ENCODE measurements at regions not wholly inside any gene's neighbourhood (a gene's known extent, or its start where the extent isn't known, plus 50 kb on each side); places are given as distances from the start of the nearest gene placed in this dataset.

DNA sequence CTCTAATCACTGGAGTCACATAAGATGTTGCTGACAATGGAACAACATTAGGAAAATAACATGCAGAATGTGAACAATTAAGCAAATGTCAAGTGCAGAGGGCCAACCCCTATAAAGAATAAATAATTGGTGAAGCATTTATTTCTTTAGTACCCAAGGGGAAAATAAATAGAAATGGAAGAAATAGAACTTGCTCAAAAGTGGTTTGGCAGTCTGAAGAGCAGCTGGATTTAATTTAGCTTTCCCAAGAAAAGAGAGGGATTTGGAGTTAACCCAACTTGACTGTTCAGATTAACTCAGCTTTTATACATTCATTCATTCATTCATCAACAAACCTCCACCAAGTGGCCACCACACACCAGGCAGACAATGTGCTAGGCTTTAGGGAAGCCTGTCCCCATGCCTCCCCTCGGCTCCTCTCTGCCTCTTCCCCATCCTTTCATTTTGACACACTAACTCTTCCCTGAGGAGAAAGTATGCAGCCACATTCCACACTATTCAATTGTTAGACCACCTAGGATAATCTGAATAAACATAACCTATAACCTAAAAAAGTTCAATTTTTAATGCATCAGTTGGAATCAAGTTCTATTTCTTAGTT is 295.5 kb downstream of the AHR start:
- Histone ChIP-seq H3K9me3 (no peaks in the 10 kb centered on the region), H3K36me3 (no peaks in the 10 kb centered on the region), H3K27me3 (no peaks in the 10 kb centered on the region), H3K4me1 (no peaks in the 10 kb centered on the region), H3K4me3 (no peak overlapping the region), H3K27ac (no peak overlapping the region)
- DNase-seq (no peak), ATAC-seq (no peak)
- intact Hi-C loops (cut with DNase I) = no loop called here
- TF ChIP-seq, protein P1, sequence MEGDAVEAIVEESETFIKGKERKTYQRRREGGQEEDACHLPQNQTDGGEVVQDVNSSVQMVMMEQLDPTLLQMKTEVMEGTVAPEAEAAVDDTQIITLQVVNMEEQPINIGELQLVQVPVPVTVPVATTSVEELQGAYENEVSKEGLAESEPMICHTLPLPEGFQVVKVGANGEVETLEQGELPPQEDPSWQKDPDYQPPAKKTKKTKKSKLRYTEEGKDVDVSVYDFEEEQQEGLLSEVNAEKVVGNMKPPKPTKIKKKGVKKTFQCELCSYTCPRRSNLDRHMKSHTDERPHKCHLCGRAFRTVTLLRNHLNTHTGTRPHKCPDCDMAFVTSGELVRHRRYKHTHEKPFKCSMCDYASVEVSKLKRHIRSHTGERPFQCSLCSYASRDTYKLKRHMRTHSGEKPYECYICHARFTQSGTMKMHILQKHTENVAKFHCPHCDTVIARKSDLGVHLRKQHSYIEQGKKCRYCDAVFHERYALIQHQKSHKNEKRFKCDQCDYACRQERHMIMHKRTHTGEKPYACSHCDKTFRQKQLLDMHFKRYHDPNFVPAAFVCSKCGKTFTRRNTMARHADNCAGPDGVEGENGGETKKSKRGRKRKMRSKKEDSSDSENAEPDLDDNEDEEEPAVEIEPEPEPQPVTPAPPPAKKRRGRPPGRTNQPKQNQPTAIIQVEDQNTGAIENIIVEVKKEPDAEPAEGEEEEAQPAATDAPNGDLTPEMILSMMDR (IDR thresholded peaks at IDR 0.05) = no peak

DNA sequence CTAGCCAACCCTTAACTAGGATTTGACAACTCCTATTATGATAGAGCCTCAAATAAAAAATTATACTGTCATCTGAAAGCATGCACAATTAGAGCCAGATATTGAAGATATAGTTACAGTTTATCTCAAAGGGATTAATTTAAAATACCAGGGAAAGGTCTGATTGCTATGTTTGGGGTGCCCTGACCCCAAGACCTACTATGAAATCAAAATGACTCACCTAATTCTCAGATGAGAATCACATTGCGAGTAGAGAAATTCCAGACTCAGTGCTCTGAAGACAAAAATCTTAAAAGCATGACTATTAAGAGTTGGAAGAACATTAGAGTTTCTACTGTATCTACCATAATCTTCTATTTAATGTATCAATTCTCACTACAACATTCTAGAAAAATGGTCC is 297.1 kb downstream of the AHR start:
- TF ChIP-seq, protein P1 (IDR thresholded peaks at IDR 0.05) = no peak
- intact Hi-C loops (cut with DNase I) = no loop called here
- DNase-seq = no peak
- Histone ChIP-seq H3K4me3 (no peak overlapping the region), H3K4me1 (no peaks in the 10 kb centered on the region), H3K27me3 (no peaks in the 10 kb centered on the region), H3K36me3 (no peaks in the 10 kb centered on the region), H3K27ac (no peak overlapping the region), H3K9me3 (no peaks in the 10 kb centered on the region)
- no peak for ATAC-seq

DNA sequence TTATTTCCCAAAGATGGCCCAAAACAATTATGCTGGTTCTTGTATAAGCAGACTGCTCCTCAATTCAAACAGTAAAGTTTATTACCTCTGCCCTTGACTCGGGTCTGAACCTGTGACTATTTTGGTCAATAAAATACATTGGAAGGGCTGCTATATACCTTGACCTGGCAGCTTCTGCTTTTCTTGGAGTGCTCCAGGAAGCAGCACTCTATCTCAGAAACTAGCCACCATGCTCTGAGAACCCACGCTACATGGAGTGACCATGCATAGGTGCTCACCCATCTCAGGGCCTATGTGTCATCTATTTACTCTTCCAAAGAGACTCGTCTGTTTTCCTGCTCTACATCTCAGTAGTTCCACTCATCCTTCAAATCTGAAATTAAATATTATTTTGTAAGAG is 299.9 kb downstream of the AHR start:
- Histone ChIP-seq H3K36me3 (no peaks in the 10 kb centered on the region), H3K4me3 (no peak overlapping the region), H3K9me3 (peaks cover 0 to 2% of the 10 kb centered on the region in 2 donors), H3K27me3 (no peaks in the 10 kb centered on the region), H3K4me1 (no peaks in the 10 kb centered on the region), H3K27ac (no peak overlapping the region)
- DNase-seq (no peak), ATAC-seq (no peak)
- TF ChIP-seq, protein P1 (IDR thresholded peaks at IDR 0.05) = no peak
- intact Hi-C loops (cut with DNase I) = no loop called here

DNA sequence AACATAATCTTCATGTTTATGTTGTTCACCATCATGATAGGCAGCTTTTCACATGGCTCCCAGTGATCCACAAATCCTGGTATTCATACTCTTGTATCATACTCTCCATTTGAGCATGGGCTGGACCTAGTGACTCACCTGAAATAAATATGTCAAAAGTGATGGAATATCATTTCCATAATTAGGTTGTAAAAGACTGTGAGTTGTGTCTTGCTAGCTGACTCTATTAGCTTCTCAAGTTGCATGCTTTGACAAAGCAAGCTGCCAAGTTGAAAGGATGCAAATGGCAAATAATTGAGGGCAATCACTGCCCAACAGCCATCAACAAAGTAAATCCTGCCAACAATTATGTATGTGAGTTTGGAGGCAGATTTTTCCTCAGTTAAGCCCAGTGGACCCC is 300.4 kb downstream of the AHR start:
- TF ChIP-seq, protein P1 (IDR thresholded peaks at IDR 0.05) = no peak
- Histone ChIP-seq H3K27ac (no peak overlapping the region), H3K4me3 (no peak overlapping the region), H3K9me3 (peaks cover 0 to 4% of the 10 kb centered on the region in 2 donors), H3K36me3 (no peaks in the 10 kb centered on the region), H3K27me3 (no peaks in the 10 kb centered on the region), H3K4me1 (no peaks in the 10 kb centered on the region)
- DNase-seq (no peak), ATAC-seq (no peak)
- intact Hi-C loops (cut with DNase I) = no loop called here

DNA sequence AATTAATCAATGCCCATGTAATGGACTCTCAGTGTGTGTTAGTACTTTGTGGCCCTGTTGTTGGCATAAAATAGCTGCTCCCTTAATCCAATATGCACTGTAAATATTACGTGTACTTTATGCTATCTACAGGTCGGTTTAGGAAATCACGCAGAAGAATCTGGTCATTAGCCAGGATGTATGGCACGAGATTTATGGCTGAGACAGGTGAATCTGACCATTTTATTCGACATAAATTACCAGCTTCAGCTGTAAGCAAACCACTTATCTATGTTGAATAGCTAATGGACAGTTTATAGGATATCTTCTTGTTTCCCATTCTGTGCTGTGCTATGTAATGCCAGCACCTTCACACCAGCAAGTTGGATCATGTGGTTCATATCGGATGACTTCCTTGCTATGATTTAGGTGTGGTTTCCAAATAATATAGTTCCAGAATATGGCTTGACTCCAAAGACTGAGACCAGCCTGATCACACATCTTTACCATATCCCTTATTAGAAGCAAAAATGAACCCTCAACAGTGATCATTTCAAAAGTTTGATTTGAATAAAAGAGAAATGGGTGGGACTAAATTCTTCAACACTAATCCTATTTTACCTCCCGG is 301.4 kb downstream of the AHR start:
- peaks cover 0 to 8% of the 10 kb centered on the region in 2 donors for H3K9me3 ChIP-seq
- TF ChIP-seq, protein P1 (IDR thresholded peaks at IDR 0.05) = no peak
- H3K36me3 ChIP-seq = no peaks in the 10 kb centered on the region
- H3K4me1 ChIP-seq = no peaks in the 10 kb centered on the region
- intact Hi-C loops (cut with DNase I) = no loop called here
- H3K27ac ChIP-seq = no peak overlapping the region
- ATAC-seq (no peak), DNase-seq (no peak)
- H3K4me3 ChIP-seq = no peak overlapping the region
- H3K27me3 ChIP-seq = no peaks in the 10 kb centered on the region

All from left lung (tissue), 4 donors.